Kidney (tissue), 13 donors: ENCODE measurements at regions not wholly inside any gene's neighbourhood (a gene's known extent, or its start where the extent isn't known, plus 50 kb on each side); places are given as distances from the start of the nearest gene placed in this dataset.
"Not testable (repeated sequence)": the region's sequence is repeated elsewhere in the genome, so short reads cannot be mapped to it uniquely, and the experiment has no call there.

ENCODE experiments used
- DNase-seq, 5 donors: peaks; one replicate each; pipeline ENCODE4 v3.0.0-alpha.2; 2013 to 2020
- FAIRE-seq: peaks from 2 replicates; lab custom pipeline; 2012; peaks lifted over from hg19 to GRCh38; lab: Jason Lieb, UNC
- H3K27ac ChIP-seq, 2 donors: one replicate each; pipeline ENCODE4 v1.7.0; 2013; ENCODE audit warnings: low read depth in 2 of 2, low read length in 2 of 2, inconsistent platforms in 1 of 2
- H3K27me3 ChIP-seq: one replicate; pipeline ENCODE4 v1.7.1; 2013; ENCODE audit warnings: low read length, inconsistent platforms; ENCODE audit not compliant: control insufficient read depth, insufficient read depth
- H3K36me3 ChIP-seq, 3 donors: one replicate each; pipeline versions ENCODE4 v1.7.0 to v1.7.1; 2013; ENCODE audit warnings: low read length in 3 of 3, control low read depth in 1 of 3, inconsistent platforms in 1 of 3; ENCODE audit not compliant: insufficient read depth in 3 of 3, control insufficient read depth in 2 of 3
- H3K4me1 ChIP-seq, 3 donors: one replicate each; pipeline versions ENCODE4 v1.7.0 to v1.7.1; 2013; ENCODE audit warnings: low read length in 3 of 3, inconsistent platforms in 1 of 3, low read depth in 1 of 3; ENCODE audit not compliant: control insufficient read depth in 2 of 3, insufficient read depth in 2 of 3
- H3K4me3 ChIP-seq, 3 donors: one replicate each; pipeline versions ENCODE4 v1.7.0 to v1.8.1; 2013; ENCODE audit warnings: low read length in 3 of 3, control low read depth in 1 of 3, inconsistent platforms in 1 of 3
- H3K9ac ChIP-seq, 3 donors: one replicate each; pipeline versions ENCODE4 v1.7.0 to v1.7.1; 2013; ENCODE audit warnings: low read length in 3 of 3, control low read depth in 1 of 3, inconsistent platforms in 1 of 3
- H3K9me3 ChIP-seq, 3 donors: one replicate each; pipeline versions ENCODE4 v1.7.0 to v1.7.1; 2013; ENCODE audit warnings: low read length in 3 of 3, control low read depth in 1 of 3, inconsistent platforms in 1 of 3; ENCODE audit not compliant: control insufficient read depth in 2 of 3, insufficient read depth in 1 of 3
- intact Hi-C: fragments of 100-400 bp; cut with DNase I; formaldehyde crosslinking; loops from one replicate; pipeline ENCODE4 v1.11.1; 2022
- TF ChIP-seq, protein P1 (sequence below): IDR thresholded peaks from 3 replicates; pipeline ENCODE4 v1.5.1; 2012; ENCODE audit warnings: mild to moderate bottlenecking, moderate library complexity, borderline replicate concordance; ENCODE audit not compliant: insufficient read depth; ENCODE audit errors: extremely low read depth
- donor health status: control.
- donor health status: control.
- donor health status: control.
- donor health status: control.
- donor health status: control.
- donor health status: DM: yes; HTN: yes; CAD: no.
- donor health status: Normal renal cell carcinoma (clear cell type).

DNA sequence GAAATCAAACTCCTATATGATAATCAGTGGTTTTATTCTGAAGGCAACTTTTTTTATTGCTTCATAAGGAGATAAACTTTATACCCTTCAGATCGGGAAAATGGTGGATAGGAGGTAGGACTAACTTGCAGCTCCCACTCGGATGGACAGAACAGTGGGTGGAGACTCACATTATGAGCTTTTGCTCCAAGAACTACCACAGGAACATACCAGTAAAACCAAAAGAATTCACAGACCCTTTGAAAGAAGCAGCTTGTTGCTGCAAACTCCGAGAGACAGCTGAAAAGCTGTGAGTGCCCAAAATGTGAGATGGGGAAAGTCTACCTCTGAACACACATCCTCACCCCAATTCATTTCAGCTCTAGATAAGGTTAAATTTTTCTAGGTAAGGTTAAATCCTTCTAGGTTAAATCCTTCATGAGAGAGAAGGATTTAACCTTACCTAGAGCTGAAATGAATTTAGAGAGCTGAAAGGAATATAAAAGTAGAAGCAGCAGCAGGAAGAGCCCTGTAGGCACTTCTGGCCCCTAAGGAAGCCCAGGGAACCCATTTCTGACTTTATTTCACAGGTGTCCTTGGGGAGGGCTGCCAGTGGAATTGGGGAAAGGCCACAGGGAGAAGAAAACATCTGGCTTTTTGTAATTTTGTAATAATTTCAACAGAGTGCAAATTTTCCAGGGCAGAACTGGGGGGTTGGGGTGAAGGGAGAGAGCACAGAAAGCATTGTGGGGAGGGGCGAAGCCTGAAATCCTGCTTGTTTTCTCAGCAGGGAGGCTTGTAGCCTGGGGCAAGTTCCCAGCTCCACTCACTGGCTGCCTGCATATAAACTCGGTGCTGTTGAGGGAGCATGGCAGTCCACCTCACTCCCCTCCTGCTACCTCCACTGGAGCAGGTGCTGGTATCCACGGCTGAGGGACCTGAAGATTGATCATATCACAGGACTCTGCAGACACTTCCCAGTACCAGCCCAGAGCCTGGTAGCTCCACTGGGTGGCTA, 65.9 kb upstream of the HCRTR2 start:
- no peak for FAIRE-seq
- H3K4me3 ChIP-seq, result no peak overlapping the region
- intact Hi-C loops, result no loop called here
- H3K36me3 ChIP-seq, result no peaks in the 10 kb centered on the region
- no peak overlapping the region for H3K9ac ChIP-seq
- H3K9me3 ChIP-seq, result peaks cover 0 to 7% (median 0%) of the 10 kb centered on the region in 3 donors
- no peaks in the 10 kb centered on the region for H3K27me3 ChIP-seq
- DNase-seq, result peak in 4 of 5 donors; percentile 38 to 64 (median 56)
- no peak overlapping the region for H3K27ac ChIP-seq
- no peaks in the 10 kb centered on the region for H3K4me1 ChIP-seq
- TF ChIP-seq, protein P1, sequence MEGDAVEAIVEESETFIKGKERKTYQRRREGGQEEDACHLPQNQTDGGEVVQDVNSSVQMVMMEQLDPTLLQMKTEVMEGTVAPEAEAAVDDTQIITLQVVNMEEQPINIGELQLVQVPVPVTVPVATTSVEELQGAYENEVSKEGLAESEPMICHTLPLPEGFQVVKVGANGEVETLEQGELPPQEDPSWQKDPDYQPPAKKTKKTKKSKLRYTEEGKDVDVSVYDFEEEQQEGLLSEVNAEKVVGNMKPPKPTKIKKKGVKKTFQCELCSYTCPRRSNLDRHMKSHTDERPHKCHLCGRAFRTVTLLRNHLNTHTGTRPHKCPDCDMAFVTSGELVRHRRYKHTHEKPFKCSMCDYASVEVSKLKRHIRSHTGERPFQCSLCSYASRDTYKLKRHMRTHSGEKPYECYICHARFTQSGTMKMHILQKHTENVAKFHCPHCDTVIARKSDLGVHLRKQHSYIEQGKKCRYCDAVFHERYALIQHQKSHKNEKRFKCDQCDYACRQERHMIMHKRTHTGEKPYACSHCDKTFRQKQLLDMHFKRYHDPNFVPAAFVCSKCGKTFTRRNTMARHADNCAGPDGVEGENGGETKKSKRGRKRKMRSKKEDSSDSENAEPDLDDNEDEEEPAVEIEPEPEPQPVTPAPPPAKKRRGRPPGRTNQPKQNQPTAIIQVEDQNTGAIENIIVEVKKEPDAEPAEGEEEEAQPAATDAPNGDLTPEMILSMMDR, result no peak

DNA sequence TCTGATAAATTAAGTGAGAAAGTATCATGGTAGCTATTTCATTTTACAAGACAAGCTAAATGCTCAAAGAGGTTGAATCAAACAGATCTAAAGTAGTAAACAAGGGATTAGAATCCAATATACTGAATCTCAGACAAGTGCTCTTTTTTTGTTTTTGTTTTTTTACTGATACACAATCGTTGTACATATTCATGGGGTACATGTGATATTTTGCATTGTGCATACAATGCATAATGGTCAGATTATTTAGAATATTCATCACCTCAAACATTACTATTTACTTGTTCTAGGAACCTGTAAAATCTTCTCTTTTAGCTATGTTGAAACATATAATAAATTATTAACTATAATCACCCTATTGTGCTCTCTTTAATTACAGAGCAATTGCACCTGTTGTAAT, 57.0 kb upstream of the HCRTR2 start:
- DNase-seq (peak in 1 of 5 donors; percentile 5), FAIRE-seq (peak; percentile 6)
- Histone ChIP-seq H3K4me3 (no peak overlapping the region), H3K4me1 (no peaks in the 10 kb centered on the region), H3K36me3 (no peaks in the 10 kb centered on the region), H3K9me3 (peaks cover 0 to 7% (median 0%) of the 10 kb centered on the region in 3 donors), H3K27me3 (no peaks in the 10 kb centered on the region), H3K9ac (no peak overlapping the region), H3K27ac (no peak overlapping the region)
- intact Hi-C loops, result no loop called here
- TF ChIP-seq, protein P1, result no peak

DNA sequence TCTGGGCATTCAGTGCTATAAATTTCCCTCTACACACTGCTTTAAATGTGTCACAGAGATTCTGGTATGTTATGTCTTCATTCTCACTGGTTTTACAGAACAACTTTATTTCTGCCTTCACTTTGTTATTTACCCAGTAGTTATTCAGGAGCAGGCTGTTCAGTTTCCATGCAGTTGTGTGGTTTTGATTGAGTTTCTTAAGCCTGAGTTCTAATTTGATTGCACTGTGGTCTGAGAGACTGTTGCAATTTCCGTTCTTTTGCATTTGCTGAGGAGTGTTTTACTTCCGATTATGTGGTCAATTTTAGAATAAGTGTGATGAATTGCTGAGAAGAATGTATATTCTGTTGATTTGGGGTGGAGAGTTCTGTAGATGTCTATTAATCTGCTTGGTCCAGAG, 50.1 kb upstream of the HCRTR2 start:
- H3K9ac ChIP-seq, DNase-seq, FAIRE-seq, H3K9me3 ChIP-seq, H3K4me1 ChIP-seq, H3K27me3 ChIP-seq, H3K36me3 ChIP-seq, H3K27ac ChIP-seq, intact Hi-C loops, H3K4me3 ChIP-seq: not testable (repeated sequence)
